ENCODE measurements at regions not wholly inside any gene's neighbourhood (a gene's known extent, or its start where the extent isn't known, plus 50 kb on each side); places are given as distances from the start of the nearest gene placed in this dataset.
"Not testable (repeated sequence)": the region's sequence is repeated elsewhere in the genome, so short reads cannot be mapped to it uniquely, and the experiment has no call there.

DNA sequence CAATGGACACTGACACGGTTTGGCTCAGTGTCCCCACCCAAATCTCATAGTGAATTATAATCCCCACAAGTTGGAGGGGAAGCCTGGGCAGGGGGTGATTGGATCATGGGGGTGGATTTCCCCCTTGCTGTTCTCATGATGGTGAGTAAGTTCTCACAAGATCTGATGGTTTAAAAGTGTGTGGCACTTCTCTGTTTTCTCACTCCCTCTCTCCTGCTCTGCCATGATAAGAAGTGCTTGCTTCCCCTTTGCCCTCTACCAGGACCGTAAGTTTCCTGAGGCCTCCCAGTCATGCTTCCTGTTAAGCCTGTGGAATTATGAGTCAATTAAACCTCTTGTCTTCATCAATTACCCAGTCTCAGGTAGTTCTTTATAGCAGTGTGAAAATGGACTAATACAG is 115.8 kb upstream of the KIF2A start:
- no peak overlapping the region for H3K4me3 ChIP-seq (ENCODE audit: low read length)
- no peaks in the 10 kb centered on the region for H3K4me1 Mint-ChIP-seq
- no peaks in the 10 kb centered on the region for H3K9me3 ChIP-seq (ENCODE audit: low read length)
- peaks cover 8 to 26% of the 10 kb centered on the region in 2 donors for H3K27me3 Mint-ChIP-seq
- H3K36me3 Mint-ChIP-seq, result peaks cover 0 to 7% (median 0%) of the 10 kb centered on the region in 3 donors
- POLR2A ChIA-PET, result no interaction called here
- no peak overlapping the region for H3K4me3 Mint-ChIP-seq
- no peaks in the 10 kb centered on the region for H3K27me3 ChIP-seq (ENCODE audit: insufficient read depth, low read length, poor library complexity, severe bottlenecking)
- H3K9me3 Mint-ChIP-seq, result peaks cover 5 to 12% (median 8%) of the 10 kb centered on the region in 5 donors
- H3K4me1 ChIP-seq (ENCODE audit: insufficient read depth, low read length), result no peaks in the 10 kb centered on the region
- no peaks in the 10 kb centered on the region for H3K36me3 ChIP-seq (ENCODE audit: insufficient read depth, low read length)
- CTCF ChIA-PET, result no interaction called here
- DNase-seq, result no peak
- H3K27ac Mint-ChIP-seq, result no peak overlapping the region
- H3K27ac ChIP-seq (ENCODE audit: low read depth, low read length), result no peak overlapping the region

DNA sequence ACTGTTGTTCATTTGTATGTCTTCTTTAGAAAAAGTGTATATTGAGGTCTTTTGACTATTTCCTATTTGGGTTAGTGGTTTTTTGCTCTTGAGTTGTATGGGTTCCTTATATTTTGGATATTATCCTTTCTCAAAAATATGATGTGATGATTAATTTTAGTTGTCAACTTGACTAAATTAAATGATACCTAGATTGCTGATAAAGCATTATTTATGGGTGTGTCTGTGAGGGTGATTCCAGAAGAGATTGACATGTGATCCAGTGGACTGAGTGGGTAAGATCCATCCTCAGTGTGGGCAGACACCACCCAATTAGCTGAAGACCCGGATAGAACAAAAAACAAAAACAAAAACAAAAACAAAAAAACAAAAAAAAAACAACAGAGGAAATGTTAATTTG is 115.1 kb upstream of the KIF2A start:
- H3K36me3 Mint-ChIP-seq, result peaks cover 0 to 7% (median 0%) of the 10 kb centered on the region in 3 donors
- peaks cover 5 to 12% (median 8%) of the 10 kb centered on the region in 5 donors for H3K9me3 Mint-ChIP-seq
- no peaks in the 10 kb centered on the region for H3K4me1 ChIP-seq (ENCODE audit: insufficient read depth, low read length)
- DNase-seq, result no peak
- H3K27ac Mint-ChIP-seq, result no peak overlapping the region
- no peaks in the 10 kb centered on the region for H3K9me3 ChIP-seq (ENCODE audit: low read length)
- no peak overlapping the region for H3K27ac ChIP-seq (ENCODE audit: low read depth, low read length)
- H3K4me3 Mint-ChIP-seq, result no peak overlapping the region
- peaks cover 8 to 23% of the 10 kb centered on the region in 2 donors for H3K27me3 Mint-ChIP-seq
- H3K4me3 ChIP-seq (ENCODE audit: low read length), result no peak overlapping the region
- H3K27me3 ChIP-seq (ENCODE audit: insufficient read depth, low read length, poor library complexity, severe bottlenecking), result no peaks in the 10 kb centered on the region
- CTCF ChIA-PET, result no interaction called here
- no peaks in the 10 kb centered on the region for H3K4me1 Mint-ChIP-seq
- no peaks in the 10 kb centered on the region for H3K36me3 ChIP-seq (ENCODE audit: insufficient read depth, low read length)
- POLR2A ChIA-PET, result no interaction called here

DNA sequence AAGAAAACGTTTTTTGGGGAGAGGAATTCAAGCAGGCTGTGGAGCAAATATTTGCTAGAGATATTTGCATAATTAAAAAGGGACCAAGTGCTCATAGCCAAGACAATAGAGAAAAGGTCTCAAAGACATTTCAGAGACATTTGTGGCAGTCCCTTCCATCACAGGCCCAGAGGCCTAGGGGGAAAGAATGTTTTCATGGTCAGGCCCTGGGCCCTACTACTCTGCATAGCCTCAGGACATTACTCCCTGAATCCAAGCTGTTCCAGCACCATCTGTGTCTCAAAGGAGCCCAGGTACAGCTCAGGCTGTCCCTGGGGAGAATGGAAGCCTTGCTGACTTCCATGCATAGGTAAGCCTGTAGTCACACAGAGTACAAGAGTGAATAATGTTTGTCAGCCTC is 113.0 kb upstream of the KIF2A start:
- H3K27ac ChIP-seq (ENCODE audit: low read depth, low read length), result no peak overlapping the region
- no peaks in the 10 kb centered on the region for H3K4me1 Mint-ChIP-seq
- ChIA-PET POLR2A (no interaction called here), CTCF (no interaction called here)
- no peaks in the 10 kb centered on the region for H3K9me3 ChIP-seq (ENCODE audit: low read length)
- no peaks in the 10 kb centered on the region for H3K4me1 ChIP-seq (ENCODE audit: insufficient read depth, low read length)
- H3K4me3 Mint-ChIP-seq, result no peak overlapping the region
- no peaks in the 10 kb centered on the region for H3K27me3 ChIP-seq (ENCODE audit: insufficient read depth, low read length, poor library complexity, severe bottlenecking)
- peaks cover 5 to 12% (median 8%) of the 10 kb centered on the region in 5 donors for H3K9me3 Mint-ChIP-seq
- no peak overlapping the region for H3K4me3 ChIP-seq (ENCODE audit: low read length)
- DNase-seq, result no peak
- no peak overlapping the region for H3K27ac Mint-ChIP-seq
- peaks cover 9 to 26% of the 10 kb centered on the region in 2 donors for H3K27me3 Mint-ChIP-seq
- peaks cover 0 to 7% (median 0%) of the 10 kb centered on the region in 3 donors for H3K36me3 Mint-ChIP-seq
- no peaks in the 10 kb centered on the region for H3K36me3 ChIP-seq (ENCODE audit: insufficient read depth, low read length)

DNA sequence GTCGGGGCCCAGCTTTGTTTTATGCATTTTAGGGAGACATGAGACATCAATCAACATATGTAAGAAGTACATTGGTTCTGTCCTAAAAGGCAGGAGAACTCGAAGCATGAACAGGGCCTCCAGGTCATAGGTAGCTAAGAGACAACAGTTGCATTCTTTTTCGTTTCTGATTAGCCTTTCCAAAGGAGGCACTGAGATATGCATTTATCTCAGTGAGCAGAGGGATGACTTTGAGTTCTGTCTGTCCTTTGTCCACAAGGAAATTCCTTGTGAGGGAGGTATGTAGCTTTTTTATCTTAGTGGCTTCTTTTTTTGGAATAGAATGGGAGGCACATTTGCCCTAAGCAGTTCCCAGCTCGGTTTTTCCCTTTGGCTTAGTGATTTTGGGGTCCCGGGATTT is 109.5 kb upstream of the KIF2A start:
- H3K4me1 Mint-ChIP-seq; DNase-seq; H3K27ac Mint-ChIP-seq; H3K27me3 ChIP-seq (ENCODE audit: insufficient read depth, low read length, poor library complexity, severe bottlenecking); CTCF ChIA-PET; H3K4me3 ChIP-seq (ENCODE audit: low read length); H3K4me1 ChIP-seq (ENCODE audit: insufficient read depth, low read length); H3K27ac ChIP-seq (ENCODE audit: low read depth, low read length); H3K36me3 ChIP-seq (ENCODE audit: insufficient read depth, low read length); H3K36me3 Mint-ChIP-seq; H3K9me3 ChIP-seq (ENCODE audit: low read length); POLR2A ChIA-PET; H3K4me3 Mint-ChIP-seq: not testable (repeated sequence)
- Mint-ChIP-seq H3K27me3 (peaks cover 7 to 31% of the 10 kb centered on the region in 2 donors), H3K9me3 (peaks cover 5 to 12% (median 8%) of the 10 kb centered on the region in 5 donors)

DNA sequence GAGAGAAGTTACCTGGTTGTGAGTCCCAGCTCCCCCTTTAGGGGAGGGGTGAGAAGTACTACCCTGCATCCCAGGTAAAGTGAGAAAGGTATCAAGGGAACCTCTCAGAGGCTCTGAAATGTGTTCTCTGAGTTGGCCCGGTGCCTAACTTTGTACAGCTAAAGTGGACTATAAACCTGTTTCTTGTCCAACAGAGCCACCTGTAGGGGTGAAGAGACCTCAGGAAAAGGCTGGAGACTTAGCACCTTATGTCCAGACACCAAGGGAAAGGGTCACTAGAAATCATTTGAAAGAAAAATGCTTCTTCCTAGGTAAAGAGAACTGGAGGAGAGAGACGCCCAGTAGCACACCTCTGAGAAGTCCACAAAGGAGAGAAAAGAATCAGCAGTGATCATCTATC is 108.3 kb upstream of the KIF2A start:
- peaks cover 0 to 1% (median 0%) of the 10 kb centered on the region in 3 donors for H3K36me3 Mint-ChIP-seq
- H3K9me3 Mint-ChIP-seq, result peaks cover 0 to 6% (median 3%) of the 10 kb centered on the region in 5 donors

DNA sequence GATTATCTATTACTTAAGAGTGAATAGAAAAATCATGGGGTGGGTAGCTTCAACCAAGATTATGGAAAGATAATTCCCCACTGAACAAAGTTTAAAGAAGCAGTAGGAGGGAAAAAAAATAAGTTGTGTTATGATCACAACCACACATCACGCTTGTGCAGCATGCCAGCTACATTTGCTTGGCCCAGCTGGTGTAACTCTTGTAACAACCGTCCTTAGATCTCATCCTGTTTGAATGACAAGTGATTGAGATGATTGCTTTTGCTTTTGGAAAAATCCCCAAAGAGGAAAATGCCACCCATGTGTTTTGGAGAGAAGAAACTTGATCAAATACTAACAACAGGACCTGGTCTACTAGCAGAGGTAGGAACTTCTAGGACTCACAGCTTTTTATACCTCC is 107.6 kb upstream of the KIF2A start:
- Histone ChIP-seq H3K27ac (ENCODE audit: low read depth, low read length) (no peak overlapping the region), H3K9me3 (ENCODE audit: low read length) (no peaks in the 10 kb centered on the region), H3K4me1 (ENCODE audit: insufficient read depth, low read length) (no peaks in the 10 kb centered on the region), H3K27me3 (ENCODE audit: insufficient read depth, low read length, poor library complexity, severe bottlenecking) (no peaks in the 10 kb centered on the region), H3K36me3 (ENCODE audit: insufficient read depth, low read length) (no peaks in the 10 kb centered on the region), H3K4me3 (ENCODE audit: low read length) (no peak overlapping the region)
- Mint-ChIP-seq H3K27me3 (peaks cover 5 to 42% of the 10 kb centered on the region in 2 donors), H3K27ac (no peak overlapping the region), H3K36me3 (no peaks in the 10 kb centered on the region), H3K9me3 (peaks cover 0 to 4% (median 0%) of the 10 kb centered on the region in 5 donors), H3K4me3 (no peak overlapping the region), H3K4me1 (peaks cover 0 to 3% (median 0%) of the 10 kb centered on the region in 3 donors)
- ChIA-PET POLR2A (no interaction called here), CTCF (no interaction called here)
- no peak for DNase-seq

More for the DNA sequence above, 108.3 kb upstream of the KIF2A start:
- ChIA-PET CTCF (no interaction called here), POLR2A (no interaction called here)
- H3K9me3 ChIP-seq (ENCODE audit: low read length), result no peaks in the 10 kb centered on the region
- Mint-ChIP-seq H3K27ac (no peak overlapping the region), H3K4me3 (no peak overlapping the region), H3K4me1 (peaks cover 0 to 3% (median 0%) of the 10 kb centered on the region in 3 donors), H3K27me3 (peaks cover 5 to 39% of the 10 kb centered on the region in 2 donors)
- H3K36me3 ChIP-seq (ENCODE audit: insufficient read depth, low read length), result no peaks in the 10 kb centered on the region
- no peak for DNase-seq
- H3K27me3 ChIP-seq (ENCODE audit: insufficient read depth, low read length, poor library complexity, severe bottlenecking), result no peaks in the 10 kb centered on the region
- no peak overlapping the region for H3K4me3 ChIP-seq (ENCODE audit: low read length)
- H3K4me1 ChIP-seq (ENCODE audit: insufficient read depth, low read length), result no peaks in the 10 kb centered on the region
- H3K27ac ChIP-seq (ENCODE audit: low read depth, low read length), result no peak overlapping the region

DNA sequence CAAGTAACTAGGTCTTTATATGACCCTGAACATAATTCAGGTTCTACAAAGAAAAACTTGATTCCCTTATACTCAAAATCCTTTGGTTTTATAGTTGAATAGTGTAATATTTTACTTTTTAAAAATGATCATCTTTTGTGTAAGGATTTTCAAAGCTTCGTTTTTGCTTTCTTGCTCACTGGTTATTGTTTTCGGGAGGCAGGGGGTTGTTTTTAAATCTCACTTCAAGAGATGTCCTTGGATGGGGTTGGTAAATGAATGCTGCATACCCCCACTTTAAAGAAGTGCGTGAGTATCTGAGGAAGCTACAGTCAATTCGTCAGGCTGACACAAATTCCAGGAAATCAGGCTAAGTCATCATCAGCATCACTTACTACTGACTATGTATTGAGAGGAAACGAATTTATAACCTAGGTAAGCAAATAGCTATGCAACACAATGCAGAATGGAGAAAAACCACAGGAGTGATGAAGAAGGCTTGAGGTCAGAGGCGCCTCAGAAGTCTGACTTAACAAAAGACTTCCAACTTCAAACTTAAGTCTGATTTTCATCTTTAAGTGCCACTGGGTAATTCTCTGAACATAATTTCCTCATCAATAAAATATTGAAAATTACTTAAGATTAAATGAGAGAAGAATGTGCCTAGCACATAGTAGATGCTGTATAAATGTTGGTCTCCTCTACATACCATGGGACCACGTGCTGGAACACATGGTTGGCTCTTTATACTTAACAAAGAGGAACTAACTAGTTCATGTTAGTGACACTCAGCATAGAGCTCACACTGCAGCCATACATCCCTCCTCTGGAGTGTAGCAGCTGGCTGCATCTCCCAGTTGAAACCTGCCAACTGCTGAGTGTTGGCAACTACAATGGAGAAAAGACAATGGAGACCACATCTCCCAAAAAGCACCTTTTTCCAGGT is 106.0 kb upstream of the KIF2A start:
- H3K4me1 Mint-ChIP-seq, result peaks cover 0 to 3% (median 0%) of the 10 kb centered on the region in 3 donors
- Histone ChIP-seq H3K9me3 (ENCODE audit: low read length) (no peaks in the 10 kb centered on the region), H3K4me3 (ENCODE audit: low read length) (no peak overlapping the region), H3K36me3 (ENCODE audit: insufficient read depth, low read length) (no peaks in the 10 kb centered on the region), H3K4me1 (ENCODE audit: insufficient read depth, low read length) (no peaks in the 10 kb centered on the region), H3K27me3 (ENCODE audit: insufficient read depth, low read length, poor library complexity, severe bottlenecking) (peaks cover 4% of the 10 kb centered on the region), H3K27ac (ENCODE audit: low read depth, low read length) (no peak overlapping the region)
- H3K27ac Mint-ChIP-seq, result no peak overlapping the region
- ChIA-PET CTCF (no interaction called here), POLR2A (no interaction called here)
- no peak for DNase-seq
- peaks cover 1 to 41% of the 10 kb centered on the region in 2 donors for H3K27me3 Mint-ChIP-seq
- no peaks in the 10 kb centered on the region for H3K9me3 Mint-ChIP-seq
- H3K36me3 Mint-ChIP-seq, result no peaks in the 10 kb centered on the region
- H3K4me3 Mint-ChIP-seq, result no peak overlapping the region

DNA sequence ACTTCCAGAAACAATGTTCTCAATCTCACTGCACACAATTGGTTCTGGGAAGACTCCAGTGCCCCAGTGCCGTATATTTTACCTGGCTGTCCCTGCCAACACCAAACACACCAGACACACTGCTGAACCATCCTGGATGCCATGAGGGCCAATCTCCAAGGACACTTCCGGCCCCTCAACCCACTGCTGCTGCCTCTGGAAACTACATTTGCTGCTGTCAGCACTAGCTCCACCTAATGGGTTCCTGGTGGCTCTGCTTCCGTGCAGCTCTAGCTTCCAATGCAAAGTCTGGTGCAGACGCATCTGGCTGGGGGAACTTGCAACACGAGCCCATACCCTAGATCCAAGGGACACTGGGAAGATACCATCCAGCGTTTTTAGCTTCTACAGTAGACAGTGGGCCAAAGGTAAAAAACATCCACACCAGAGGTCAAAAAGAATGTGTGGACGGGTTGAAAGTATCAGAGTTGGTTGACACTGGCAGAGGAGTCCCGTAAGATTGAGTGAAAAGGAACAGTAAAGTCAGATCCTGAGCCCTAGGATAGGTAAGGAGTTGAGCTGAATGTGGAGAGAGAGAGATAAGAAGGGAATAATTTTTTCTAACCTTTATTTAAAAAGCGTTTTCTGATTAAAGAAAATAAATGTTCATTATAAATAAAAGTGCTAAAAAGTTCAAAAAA is 99.7 kb upstream of the KIF2A start:
- Mint-ChIP-seq H3K27me3 (peaks cover 10 to 61% of the 10 kb centered on the region in 2 donors), H3K9me3 (no peaks in the 10 kb centered on the region), H3K4me3 (no peak overlapping the region), H3K36me3 (no peaks in the 10 kb centered on the region), H3K4me1 (no peaks in the 10 kb centered on the region), H3K27ac (no peak overlapping the region)
- H3K36me3 ChIP-seq (ENCODE audit: insufficient read depth, low read length), result no peaks in the 10 kb centered on the region
- H3K27ac ChIP-seq (ENCODE audit: low read depth, low read length), result no peak overlapping the region
- no peaks in the 10 kb centered on the region for H3K9me3 ChIP-seq (ENCODE audit: low read length)
- no peak for DNase-seq
- H3K4me3 ChIP-seq (ENCODE audit: low read length), result no peak overlapping the region
- H3K27me3 ChIP-seq (ENCODE audit: insufficient read depth, low read length, poor library complexity, severe bottlenecking), result peaks cover 4% of the 10 kb centered on the region
- ChIA-PET CTCF (no interaction called here), POLR2A (no interaction called here)
- H3K4me1 ChIP-seq (ENCODE audit: insufficient read depth, low read length), result no peaks in the 10 kb centered on the region
